Kidney (tissue), 13 donors: ENCODE measurements at regions not wholly inside any gene's neighbourhood (a gene's known extent, or its start where the extent isn't known, plus 50 kb on each side); places are given as distances from the start of the nearest gene placed in this dataset.
A peak's percentile ranks its signal among the peaks of the same experiment; 100 is the strongest.

Source experiments
- DNase-seq, 5 donors: peaks; one replicate each; pipeline ENCODE4 v3.0.0-alpha.2; 2013 to 2020
- FAIRE-seq: peaks from 2 replicates; lab custom pipeline; 2012; peaks lifted over from hg19 to GRCh38; lab: Jason Lieb, UNC
- H3K27ac ChIP-seq, 2 donors: one replicate each; pipeline ENCODE4 v1.7.0; 2013; ENCODE audit warnings: low read depth in 2 of 2, low read length in 2 of 2, inconsistent platforms in 1 of 2
- H3K27me3 ChIP-seq: one replicate; pipeline ENCODE4 v1.7.1; 2013; ENCODE audit warnings: low read length, inconsistent platforms; ENCODE audit not compliant: control insufficient read depth, insufficient read depth
- H3K36me3 ChIP-seq, 3 donors: one replicate each; pipeline versions ENCODE4 v1.7.0 to v1.7.1; 2013; ENCODE audit warnings: low read length in 3 of 3, control low read depth in 1 of 3, inconsistent platforms in 1 of 3; ENCODE audit not compliant: insufficient read depth in 3 of 3, control insufficient read depth in 2 of 3
- H3K4me1 ChIP-seq, 3 donors: one replicate each; pipeline versions ENCODE4 v1.7.0 to v1.7.1; 2013; ENCODE audit warnings: low read length in 3 of 3, inconsistent platforms in 1 of 3, low read depth in 1 of 3; ENCODE audit not compliant: control insufficient read depth in 2 of 3, insufficient read depth in 2 of 3
- H3K4me3 ChIP-seq, 3 donors: one replicate each; pipeline versions ENCODE4 v1.7.0 to v1.8.1; 2013; ENCODE audit warnings: low read length in 3 of 3, control low read depth in 1 of 3, inconsistent platforms in 1 of 3
- H3K9ac ChIP-seq, 3 donors: one replicate each; pipeline versions ENCODE4 v1.7.0 to v1.7.1; 2013; ENCODE audit warnings: low read length in 3 of 3, control low read depth in 1 of 3, inconsistent platforms in 1 of 3
- H3K9me3 ChIP-seq, 3 donors: one replicate each; pipeline versions ENCODE4 v1.7.0 to v1.7.1; 2013; ENCODE audit warnings: low read length in 3 of 3, control low read depth in 1 of 3, inconsistent platforms in 1 of 3; ENCODE audit not compliant: control insufficient read depth in 2 of 3, insufficient read depth in 1 of 3
- CTCF ChIP-seq: IDR thresholded peaks from 3 replicates; pipeline ENCODE4 v1.5.1; 2012; ENCODE audit warnings: mild to moderate bottlenecking, moderate library complexity, borderline replicate concordance; ENCODE audit not compliant: insufficient read depth; ENCODE audit errors: extremely low read depth
- intact Hi-C: fragments of 100-400 bp; cut with DNase I; formaldehyde crosslinking; loops from one replicate; pipeline ENCODE4 v1.11.1; 2022
- donor health status: control.
- donor health status: control.
- donor health status: control.
- donor health status: control.
- donor health status: control.
- donor health status: DM: yes; HTN: yes; CAD: no.
- donor health status: Normal renal cell carcinoma (clear cell type).

GRCh38 chr13:103142151-103142550, 75.9 kb upstream of the SLC10A2 start:
- no peaks in the 10 kb centered on the region for H3K36me3 ChIP-seq
- FAIRE-seq (no peak), DNase-seq (no peak)
- intact Hi-C loops = no loop called here
- H3K4me3 ChIP-seq = no peak overlapping the region
- no peak overlapping the region for H3K9ac ChIP-seq
- TF ChIP-seq CTCF = no peak
- no peaks in the 10 kb centered on the region for H3K27me3 ChIP-seq
- no peaks in the 10 kb centered on the region for H3K4me1 ChIP-seq
- no peaks in the 10 kb centered on the region for H3K9me3 ChIP-seq
- H3K27ac ChIP-seq = no peak overlapping the region

GRCh38 chr13:103140001-103140671, 73.9 kb upstream of the SLC10A2 start:
- no peaks in the 10 kb centered on the region for H3K9me3 ChIP-seq
- H3K9ac ChIP-seq = no peak overlapping the region
- FAIRE-seq = no peak
- no peaks in the 10 kb centered on the region for H3K36me3 ChIP-seq
- no peaks in the 10 kb centered on the region for H3K4me1 ChIP-seq
- intact Hi-C loops = no loop called here
- peak in 2 of 5 donors; percentile 17 to 32 for DNase-seq
- no peaks in the 10 kb centered on the region for H3K27me3 ChIP-seq
- peak; percentile 64 for TF ChIP-seq CTCF
- no peak overlapping the region for H3K4me3 ChIP-seq
- no peak overlapping the region for H3K27ac ChIP-seq

- H3K4me1 ChIP-seq = peaks cover 0 to 2% (median 0%) of the 10 kb centered on the region in 3 donors
- DNase-seq (no peak), FAIRE-seq (no peak)
- H3K9ac ChIP-seq = no peak overlapping the region
- no peak for TF ChIP-seq CTCF
- intact Hi-C loops = no loop called here
- no peak overlapping the region for H3K27ac ChIP-seq
- H3K27me3 ChIP-seq = no peaks in the 10 kb centered on the region
- H3K36me3 ChIP-seq = no peaks in the 10 kb centered on the region
- no peaks in the 10 kb centered on the region for H3K9me3 ChIP-seq
- H3K4me3 ChIP-seq = no peak overlapping the region
These were observed 68.1 kb upstream of the SLC10A2 start for GRCh38 chr13:103134271-103134670.
